H9 (cell line): ENCODE measurements at regions not wholly inside any gene's neighbourhood (a gene's known extent, or its start where the extent isn't known, plus 50 kb on each side); places are given as distances from the start of the nearest gene placed in this dataset.

Experiments
- DNase-seq: peaks from one replicate; pipeline ENCODE4 v3.0.0-alpha.2; 2017
- H2AFZ ChIP-seq: one replicate; pipeline ENCODE4 v1.6.1; 2013; ENCODE audit warnings: mild to moderate bottlenecking, low read length, control low read depth, moderate library complexity
- H2AK5ac ChIP-seq: 2 replicates; pipeline ENCODE4 v1.6.1; 2013; ENCODE audit warnings: low read length, control low read depth, mixed read lengths; ENCODE audit not compliant: insufficient read length
- H2BK120ac ChIP-seq: one replicate; pipeline ENCODE4 v1.6.1; 2013; ENCODE audit warnings: low read depth, mild to moderate bottlenecking, low read length, control low read depth, inconsistent platforms; ENCODE audit not compliant: poor library complexity, severe bottlenecking
- H2BK12ac ChIP-seq: 2 replicates; pipeline ENCODE4 v1.6.1; 2013; ENCODE audit warnings: low read length, control low read depth, mixed read lengths, low read depth; ENCODE audit not compliant: insufficient read length
- H2BK15ac ChIP-seq: 2 replicates; pipeline ENCODE4 v1.6.1; 2013; ENCODE audit warnings: low read depth, low read length, control low read depth
- H2BK20ac ChIP-seq: one replicate; pipeline ENCODE4 v1.6.1; 2013; ENCODE audit warnings: low read depth, mild to moderate bottlenecking, low read length, control low read depth, inconsistent platforms; ENCODE audit not compliant: poor library complexity, severe bottlenecking
- H2BK5ac ChIP-seq: 2 replicates; pipeline ENCODE4 v1.6.1; 2013; ENCODE audit warnings: low read length, control low read depth, mixed read lengths; ENCODE audit not compliant: insufficient read length
- H3K14ac ChIP-seq: 2 replicates; pipeline ENCODE4 v1.6.1; 2013; ENCODE audit warnings: low read length, control low read depth; ENCODE audit not compliant: insufficient read depth
- H3K18ac ChIP-seq: 2 replicates; pipeline ENCODE4 v1.6.1; 2013; ENCODE audit warnings: low read depth, mild to moderate bottlenecking, mixed read lengths, low read length, control low read depth; ENCODE audit not compliant: insufficient read length
- H3K23ac ChIP-seq: 2 replicates; pipeline ENCODE4 v1.6.1; 2013; ENCODE audit warnings: low read length, control low read depth, mixed read lengths, low read depth; ENCODE audit not compliant: insufficient read length
- H3K23me2 ChIP-seq: 2 replicates; pipeline ENCODE4 v1.6.1; 2013; ENCODE audit warnings: low read depth, mild to moderate bottlenecking, mixed read lengths, low read length, control low read depth; ENCODE audit not compliant: insufficient read length, poor library complexity, severe bottlenecking
- H3K27ac ChIP-seq: 2 replicates; pipeline ENCODE4 v1.5.1; 2013; ENCODE audit warnings: low read length, control low read depth, mixed read lengths, low read depth; ENCODE audit not compliant: insufficient read length
- H3K27me3 ChIP-seq: 2 replicates; pipeline ENCODE4 v1.6.1; 2013; ENCODE audit warnings: low read length, control low read depth, inconsistent platforms; ENCODE audit not compliant: insufficient read depth
- H3K4ac ChIP-seq: 2 replicates; pipeline ENCODE4 v1.6.1; 2013; ENCODE audit warnings: low read depth, mild to moderate bottlenecking, control low read depth, inconsistent platforms, low read length, moderate library complexity
- H3K4me1 ChIP-seq: 2 replicates; pipeline ENCODE4 v1.6.1; 2013; ENCODE audit warnings: low read length, control low read depth, inconsistent platforms; ENCODE audit not compliant: insufficient read depth
- H3K4me2 ChIP-seq: 2 replicates; pipeline ENCODE4 v1.6.1; 2013; ENCODE audit warnings: low read length, control low read depth, mixed read lengths; ENCODE audit not compliant: insufficient read length, insufficient read depth
- H3K56ac ChIP-seq: 2 replicates; pipeline ENCODE4 v1.6.1; 2013; ENCODE audit warnings: low read depth, mild to moderate bottlenecking, mixed read lengths, low read length, control low read depth; ENCODE audit not compliant: insufficient read length
- H3K79me1 ChIP-seq: 2 replicates; pipeline ENCODE4 v1.6.1; 2013; ENCODE audit warnings: low read depth, mild to moderate bottlenecking, moderate library complexity, low read length, control low read depth, inconsistent platforms; ENCODE audit not compliant: insufficient read depth, poor library complexity, severe bottlenecking
- H3K79me2 ChIP-seq: 2 replicates; pipeline ENCODE4 v1.6.1; 2013; ENCODE audit warnings: low read length, control low read depth, inconsistent platforms; ENCODE audit not compliant: insufficient read depth
- H3K9ac ChIP-seq: 2 replicates; pipeline ENCODE4 v1.6.1; 2013; ENCODE audit warnings: low read length, control low read depth, mixed read lengths; ENCODE audit not compliant: insufficient read length; ENCODE audit errors: extremely low read depth
- H3K9me3 ChIP-seq: one replicate; pipeline ENCODE4 v1.6.1; 2013; ENCODE audit warnings: low read depth, low read length, inconsistent platforms; ENCODE audit not compliant: control insufficient read depth
- H3T11ph ChIP-seq: one replicate; pipeline ENCODE4 v1.6.1; 2013; ENCODE audit warnings: mild to moderate bottlenecking, low read length, control low read depth, inconsistent platforms
- H4K20me1 ChIP-seq: one replicate; pipeline ENCODE4 v1.6.1; 2013; ENCODE audit not compliant: control insufficient read depth, insufficient read length, insufficient read depth
- H4K5ac ChIP-seq: 2 replicates; pipeline ENCODE4 v1.6.1; 2013; ENCODE audit warnings: low read depth, mild to moderate bottlenecking, mixed read lengths, low read length, control low read depth; ENCODE audit not compliant: insufficient read length
- H4K8ac ChIP-seq: replicated peaks from 2 replicates; pipeline ENCODE4 v1.6.1; 2013; ENCODE audit warnings: low read length, control low read depth, mixed read lengths, low read depth; ENCODE audit not compliant: insufficient read length
- H4K91ac ChIP-seq: 2 replicates; pipeline ENCODE4 v1.6.1; 2013; ENCODE audit warnings: low read depth, mild to moderate bottlenecking, moderate library complexity, mixed read lengths, low read length, control low read depth; ENCODE audit not compliant: insufficient read length
- H3K27ac Mint-ChIP-seq, 3 experiments: 2 replicates in 2 of 3; 3 replicates in 1 of 3; pipeline ENCODE4 v1.8.0; 2020 to 2021; ENCODE audit warnings: mixed read lengths in 3 of 3, mild to moderate bottlenecking in 1 of 3, moderate library complexity in 1 of 3
- H3K27me3 Mint-ChIP-seq: 2 replicates; pipeline ENCODE4 v1.8.0; 2021; ENCODE audit warnings: low read depth, mild to moderate bottlenecking, moderate library complexity, mixed read lengths
- H3K36me3 Mint-ChIP-seq, 3 experiments: 2 replicates in 2 of 3; 3 replicates in 1 of 3; pipeline ENCODE4 v1.8.0; 2020 to 2021; ENCODE audit warnings: low read depth in 3 of 3, mixed read lengths in 3 of 3; ENCODE audit not compliant: insufficient read depth in 1 of 3
- H3K4me1 Mint-ChIP-seq, 2 experiments: 2 replicates each; pipeline ENCODE4 v1.8.0; 2020; ENCODE audit warnings: mixed read lengths in 2 of 2
- H3K4me3 Mint-ChIP-seq, 2 experiments: 2 replicates in 1 of 2; 3 replicates in 1 of 2; pipeline ENCODE4 v1.8.0; 2020 to 2021; ENCODE audit warnings: mild to moderate bottlenecking in 2 of 2, mixed read lengths in 2 of 2, moderate library complexity in 1 of 2
- H3K9me3 Mint-ChIP-seq, 2 experiments: 2 replicates in 1 of 2; 3 replicates in 1 of 2; pipeline ENCODE4 v1.8.0; 2020; ENCODE audit warnings: mild to moderate bottlenecking in 2 of 2, mixed read lengths in 2 of 2, moderate library complexity in 1 of 2
- WGBS: extraction: QIAGEN DNeasy Blood & Tissue Kit; methylation state at CpG from one replicate; pipeline ENCODE4 v1.1.7; 2013; ENCODE audit warnings: missing lambda C conversion rate, low lambda C conversion rate, mixed read lengths; ENCODE audit not compliant: insufficient read length; ENCODE audit errors: extremely low coverage; 5-methylcytosine and 5-hydroxymethylcytosine counted together
- TF ChIP-seq, protein P1 (sequence below): fragments of 200-600 bp; sonication (generic); conservative IDR thresholded peaks from 3 replicates; pipeline ENCODE4 v1.8.0; 2021; ENCODE audit warnings: antibody characterized with exemption, mild to moderate bottlenecking

DNA sequence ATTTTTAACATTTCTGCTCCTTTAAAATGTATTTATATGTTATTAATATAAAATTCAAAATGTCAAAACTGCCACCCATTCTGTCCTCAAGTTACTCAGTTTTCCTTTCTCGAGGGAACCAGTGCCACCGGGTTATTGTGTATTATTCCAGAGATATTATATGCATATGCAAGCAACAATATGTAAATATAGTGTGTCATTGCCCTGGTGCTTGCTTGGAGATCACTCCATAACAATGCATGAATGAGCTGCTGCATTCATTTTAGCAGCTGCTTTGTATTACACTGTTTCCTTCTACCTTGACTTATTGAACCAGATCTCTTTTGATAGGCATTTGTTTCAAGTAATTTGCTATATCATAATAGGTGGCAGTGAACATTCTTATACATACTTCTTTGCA lies 509.1 kb downstream of the MCTP2 start:
- peaks cover 0 to 2% of the 10 kb centered on the region in 2 experiments; a peak in 1 of 5 replicates for H3K9me3 Mint-ChIP-seq
- Histone ChIP-seq H4K20me1 (no peaks in the 10 kb centered on the region), H3K56ac (no peak overlapping the region), H4K91ac (no peak overlapping the region), H3K79me1 (no peaks in the 10 kb centered on the region), H3K9me3 (no peaks in the 10 kb centered on the region), H2BK120ac (no peak overlapping the region), H3K79me2 (no peaks in the 10 kb centered on the region), H4K5ac (no peak overlapping the region), H2AFZ (no peak overlapping the region), H3K27me3 (no peaks in the 10 kb centered on the region), H3K4ac (no peak overlapping the region), H3K18ac (no peak overlapping the region), H3K9ac (no peak overlapping the region), H4K8ac (no peak overlapping the region), H3T11ph (no peak overlapping the region), H3K23ac (no peak overlapping the region), H3K23me2 (peaks cover 4% of the 10 kb centered on the region), H3K4me2 (no peak overlapping the region), H2BK15ac (no peak overlapping the region), H2BK12ac (no peak overlapping the region), H2BK20ac (no peak overlapping the region), H3K14ac (no peak overlapping the region), H2AK5ac (no peak overlapping the region), H3K4me1 (peaks cover 15% of the 10 kb centered on the region), H2BK5ac (no peak overlapping the region), H3K27ac (no peak overlapping the region)
- H3K27ac Mint-ChIP-seq, result no peak overlapping the region
- TF ChIP-seq, protein P1, sequence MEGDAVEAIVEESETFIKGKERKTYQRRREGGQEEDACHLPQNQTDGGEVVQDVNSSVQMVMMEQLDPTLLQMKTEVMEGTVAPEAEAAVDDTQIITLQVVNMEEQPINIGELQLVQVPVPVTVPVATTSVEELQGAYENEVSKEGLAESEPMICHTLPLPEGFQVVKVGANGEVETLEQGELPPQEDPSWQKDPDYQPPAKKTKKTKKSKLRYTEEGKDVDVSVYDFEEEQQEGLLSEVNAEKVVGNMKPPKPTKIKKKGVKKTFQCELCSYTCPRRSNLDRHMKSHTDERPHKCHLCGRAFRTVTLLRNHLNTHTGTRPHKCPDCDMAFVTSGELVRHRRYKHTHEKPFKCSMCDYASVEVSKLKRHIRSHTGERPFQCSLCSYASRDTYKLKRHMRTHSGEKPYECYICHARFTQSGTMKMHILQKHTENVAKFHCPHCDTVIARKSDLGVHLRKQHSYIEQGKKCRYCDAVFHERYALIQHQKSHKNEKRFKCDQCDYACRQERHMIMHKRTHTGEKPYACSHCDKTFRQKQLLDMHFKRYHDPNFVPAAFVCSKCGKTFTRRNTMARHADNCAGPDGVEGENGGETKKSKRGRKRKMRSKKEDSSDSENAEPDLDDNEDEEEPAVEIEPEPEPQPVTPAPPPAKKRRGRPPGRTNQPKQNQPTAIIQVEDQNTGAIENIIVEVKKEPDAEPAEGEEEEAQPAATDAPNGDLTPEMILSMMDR, result no peak
- H3K4me1 Mint-ChIP-seq, result peaks cover 21 to 24% of the 10 kb centered on the region in 2 experiments
- H3K4me3 Mint-ChIP-seq, result no peak overlapping the region
- WGBS, result no CpG with 5 or more reads among the region's 2 CpGs
- no peaks in the 10 kb centered on the region; a peak in 1 of 7 replicates for H3K36me3 Mint-ChIP-seq
- no peaks in the 10 kb centered on the region; the same call in 1 of the 2 replicates for H3K27me3 Mint-ChIP-seq
- DNase-seq, result no peak
